ENCODE measurements at regions not wholly inside any gene's neighbourhood (a gene's known extent, or its start where the extent isn't known, plus 50 kb on each side); places are given as distances from the start of the nearest gene placed in this dataset.

- WGBS, 5 donors: 41 to 69% (median 57%) methylated on average over 5 of the region's 5 CpGs
- Histone ChIP-seq H3K4me1 (peaks cover 0 to 3% (median 0%) of the 10 kb centered on the region in 4 donors), H3K36me3 (no peaks in the 10 kb centered on the region), H3K27me3 (no peaks in the 10 kb centered on the region), H3K4me3 (no peak overlapping the region), H3K9me3 (peaks cover 0 to 5% (median 0%) of the 10 kb centered on the region in 4 donors), H3K27ac (no peak overlapping the region)
- intact Hi-C loops (cut with DNase I; ENCODE audit: low total_unique reads): no loop called here
- TF ChIP-seq CTCF (IDR thresholded peaks at IDR 0.05): no peak
- TF ChIP-seq POLR2AphosphoS5 (IDR thresholded peaks at IDR 0.05): no peak
- TF ChIP-seq EP300 (IDR thresholded peaks at IDR 0.05): no peak
- no peak for TF ChIP-seq POLR2A (IDR thresholded peaks at IDR 0.05)
- no peak for DNase-seq
These were observed 442.2 kb upstream of the ID2 start for GRCh38 chr2:8239531-8240088.

- WGBS, 5 donors: 55 to 62% (median 55%) methylated on average over 3 of the region's 3 CpGs
- H3K9me3 ChIP-seq: peaks cover 0 to 8% (median 3%) of the 10 kb centered on the region in 4 donors
- H3K27me3 ChIP-seq: no peaks in the 10 kb centered on the region
- TF ChIP-seq CTCF (IDR thresholded peaks at IDR 0.05) (no peak), POLR2AphosphoS5 (IDR thresholded peaks at IDR 0.05) (no peak), POLR2A (IDR thresholded peaks at IDR 0.05) (no peak), EP300 (IDR thresholded peaks at IDR 0.05) (no peak)
- no peak for DNase-seq
- no peaks in the 10 kb centered on the region for H3K4me1 ChIP-seq
- H3K36me3 ChIP-seq: no peaks in the 10 kb centered on the region
- H3K4me3 ChIP-seq: no peak overlapping the region
- no peak overlapping the region for H3K27ac ChIP-seq
- intact Hi-C loops (cut with DNase I; ENCODE audit: low total_unique reads): no loop called here
These were observed 440.5 kb upstream of the ID2 start for GRCh38 chr2:8241317-8241716.

GRCh38 chr2:8242739-8243138, 439.1 kb upstream of the ID2 start:
- peaks cover 0 to 1% (median 0%) of the 10 kb centered on the region in 4 donors for H3K4me1 ChIP-seq
- H3K36me3 ChIP-seq: no peaks in the 10 kb centered on the region
- intact Hi-C loops (cut with DNase I; ENCODE audit: low total_unique reads): no loop called here
- H3K4me3 ChIP-seq: no peak overlapping the region
- H3K27me3 ChIP-seq: no peaks in the 10 kb centered on the region
- no peak overlapping the region for H3K27ac ChIP-seq
- peaks cover 0 to 9% (median 3%) of the 10 kb centered on the region in 4 donors for H3K9me3 ChIP-seq
- TF ChIP-seq POLR2AphosphoS5 (IDR thresholded peaks at IDR 0.05): no peak
- TF ChIP-seq POLR2A (IDR thresholded peaks at IDR 0.05): no peak
- 64 to 79% (median 72%) methylated on average over 2 of the region's 2 CpGs for whole genome bisulfite sequencing, 5 donors
- no peak for DNase-seq

GRCh38 chr2:8243748-8244400, 438.0 kb upstream of the ID2 start:
- Histone ChIP-seq H3K4me1 (peaks cover 0 to 5% (median under 1%) of the 10 kb centered on the region in 4 donors), H3K4me3 (no peak overlapping the region), H3K36me3 (no peaks in the 10 kb centered on the region), H3K27ac (no peak overlapping the region), H3K9me3 (peaks cover 0 to 9% (median 3%) of the 10 kb centered on the region in 4 donors), H3K27me3 (no peaks in the 10 kb centered on the region)
- TF ChIP-seq CTCF (IDR thresholded peaks at IDR 0.05): no peak
- TF ChIP-seq EP300 (IDR thresholded peaks at IDR 0.05): no peak
- no peak for TF ChIP-seq POLR2A (IDR thresholded peaks at IDR 0.05)
- TF ChIP-seq POLR2AphosphoS5 (IDR thresholded peaks at IDR 0.05): no peak
- intact Hi-C loops (cut with DNase I; ENCODE audit: low total_unique reads): no loop called here
- WGBS, 5 donors: 94 to 99% (median 97%) methylated on average over 5 of the region's 5 CpGs
- DNase-seq: no peak

DNA sequence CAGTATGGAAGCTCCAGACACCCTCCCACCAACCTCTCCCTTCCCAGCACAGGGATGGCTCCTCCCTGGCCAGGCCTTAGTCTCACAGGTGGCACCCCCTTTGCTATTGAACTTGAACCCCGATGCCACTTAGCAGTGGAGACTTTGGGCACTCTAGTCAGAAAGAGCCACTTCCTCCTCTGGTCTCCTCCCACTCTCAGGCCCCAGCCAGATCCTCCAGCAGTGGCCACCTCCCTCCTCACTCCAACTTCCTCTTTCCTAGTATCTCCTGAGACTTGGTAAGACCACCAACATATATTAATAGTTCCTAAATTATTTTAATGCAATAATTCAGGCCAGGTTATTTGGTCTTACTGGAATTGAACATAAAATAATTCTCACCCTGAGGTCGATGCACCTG, 437.2 kb upstream of the ID2 start:
- 80 to 86% (median 84%) methylated on average over 2 of the region's 2 CpGs for WGBS, 5 donors
- no peaks in the 10 kb centered on the region for H3K27me3 ChIP-seq
- no peak overlapping the region for H3K27ac ChIP-seq
- H3K9me3 ChIP-seq: peaks cover 0 to 9% (median 3%) of the 10 kb centered on the region in 4 donors
- H3K4me1 ChIP-seq: peaks cover 0 to 6% (median 2%) of the 10 kb centered on the region in 4 donors
- intact Hi-C loops (cut with DNase I; ENCODE audit: low total_unique reads): no loop called here
- TF ChIP-seq POLR2AphosphoS5 (IDR thresholded peaks at IDR 0.05) (no peak), EP300 (IDR thresholded peaks at IDR 0.05) (no peak)
- no peak for DNase-seq
- H3K36me3 ChIP-seq: no peaks in the 10 kb centered on the region
- no peak overlapping the region for H3K4me3 ChIP-seq
